ENCODE measurements at regions not wholly inside any gene's neighbourhood (a gene's known extent, or its start where the extent isn't known, plus 50 kb on each side); places are given as distances from the start of the nearest gene placed in this dataset.

DNA sequence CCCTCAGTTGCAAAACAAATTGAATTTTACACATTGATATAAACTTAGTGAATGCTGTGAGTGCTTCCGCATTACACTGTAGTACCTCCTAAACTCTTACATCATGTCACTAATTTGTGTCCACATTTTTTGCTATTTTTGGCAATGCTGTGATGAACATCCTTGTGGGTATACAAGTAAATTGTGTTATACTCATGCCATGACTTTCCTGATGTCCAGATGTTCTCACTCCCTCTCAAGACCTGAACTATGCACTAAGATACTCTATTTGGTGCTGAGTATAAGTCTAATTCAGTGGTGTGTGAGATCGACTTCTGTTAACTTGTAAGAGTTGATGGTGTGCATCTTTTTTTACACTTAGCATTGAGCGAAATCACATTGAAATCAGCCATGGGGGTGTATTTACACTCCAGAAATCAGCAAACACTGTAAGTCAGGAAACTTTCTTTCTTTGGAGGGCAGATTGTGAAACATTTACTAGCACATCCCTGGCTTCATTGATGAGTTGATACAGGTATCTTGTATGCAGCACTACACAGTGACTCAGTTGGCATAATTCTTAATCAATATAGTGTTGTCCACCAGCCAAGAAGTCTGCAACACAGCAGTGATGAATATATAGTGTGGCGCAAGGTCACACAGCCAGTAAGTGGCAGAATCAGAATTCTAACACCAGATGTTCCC lies 228.1 kb upstream of the RORA start:
- TF ChIP-seq, protein P1, sequence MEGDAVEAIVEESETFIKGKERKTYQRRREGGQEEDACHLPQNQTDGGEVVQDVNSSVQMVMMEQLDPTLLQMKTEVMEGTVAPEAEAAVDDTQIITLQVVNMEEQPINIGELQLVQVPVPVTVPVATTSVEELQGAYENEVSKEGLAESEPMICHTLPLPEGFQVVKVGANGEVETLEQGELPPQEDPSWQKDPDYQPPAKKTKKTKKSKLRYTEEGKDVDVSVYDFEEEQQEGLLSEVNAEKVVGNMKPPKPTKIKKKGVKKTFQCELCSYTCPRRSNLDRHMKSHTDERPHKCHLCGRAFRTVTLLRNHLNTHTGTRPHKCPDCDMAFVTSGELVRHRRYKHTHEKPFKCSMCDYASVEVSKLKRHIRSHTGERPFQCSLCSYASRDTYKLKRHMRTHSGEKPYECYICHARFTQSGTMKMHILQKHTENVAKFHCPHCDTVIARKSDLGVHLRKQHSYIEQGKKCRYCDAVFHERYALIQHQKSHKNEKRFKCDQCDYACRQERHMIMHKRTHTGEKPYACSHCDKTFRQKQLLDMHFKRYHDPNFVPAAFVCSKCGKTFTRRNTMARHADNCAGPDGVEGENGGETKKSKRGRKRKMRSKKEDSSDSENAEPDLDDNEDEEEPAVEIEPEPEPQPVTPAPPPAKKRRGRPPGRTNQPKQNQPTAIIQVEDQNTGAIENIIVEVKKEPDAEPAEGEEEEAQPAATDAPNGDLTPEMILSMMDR (IDR thresholded peaks at IDR 0.05; ENCODE audit: poor library complexity): no peak
- TF ChIP-seq EZH2 (IDR thresholded peaks at IDR 0.05; ENCODE audit: borderline replicate concordance) (no peak), EZH2phosphoT487 (IDR thresholded peaks at IDR 0.05; ENCODE audit: low read depth, severe bottlenecking, unreplicated experiment) (no peak)
